Spleen (tissue), 11 donors: ENCODE measurements at regions not wholly inside any gene's neighbourhood (a gene's known extent, or its start where the extent isn't known, plus 50 kb on each side); places are given as distances from the start of the nearest gene placed in this dataset.
"Not testable (repeated sequence)": the region's sequence is repeated elsewhere in the genome, so short reads cannot be mapped to it uniquely, and the experiment has no call there.

Experiments
- DNase-seq: peaks from one replicate; pipeline ENCODE4 v3.0.0-alpha.2; 2020
- H3K27ac ChIP-seq, 8 donors: fragments of 200-600 bp; sonication (generic) in 7 of 8; 1 replicate in 4 of 8; 2 replicates in 4 of 8; pipeline versions ENCODE4 v1.5.0 to v1.8.0; 2016 to 2021; ENCODE audit warnings: inconsistent platforms in 4 of 8, mild to moderate bottlenecking in 4 of 8, moderate library complexity in 1 of 8
- H3K27me3 ChIP-seq, 7 donors: fragments of 200-600 bp; sonication (generic) in 6 of 7; replicated peaks in 1 of 7; 1 replicate in 4 of 7; 2 replicates in 3 of 7; pipeline versions ENCODE4 v1.5.0 to v1.8.0; 2016 to 2021; ENCODE audit warnings: inconsistent platforms in 3 of 7, mild to moderate bottlenecking in 1 of 7
- H3K36me3 ChIP-seq, 6 donors: fragments of 200-600 bp; sonication (generic) in 5 of 6; 1 replicate in 4 of 6; 2 replicates in 2 of 6; pipeline versions ENCODE4 v1.5.0 to v1.8.0; 2016 to 2021; ENCODE audit warnings: inconsistent platforms in 2 of 6
- H3K4me1 ChIP-seq, 6 donors: fragments of 200-600 bp; sonication (generic) in 5 of 6; 1 replicate in 3 of 6; 2 replicates in 3 of 6; pipeline versions ENCODE4 v1.5.0 to v1.8.0; 2016 to 2021; ENCODE audit warnings: inconsistent platforms in 3 of 6
- H3K4me3 ChIP-seq, 8 donors: fragments of 200-600 bp; sonication (generic) in 7 of 8; 1 replicate in 4 of 8; 2 replicates in 4 of 8; pipeline versions ENCODE4 v1.5.0 to v1.8.0; 2016 to 2021; ENCODE audit warnings: inconsistent platforms in 4 of 8, mild to moderate bottlenecking in 4 of 8, moderate library complexity in 2 of 8
- H3K9me3 ChIP-seq, 8 donors: fragments of 200-600 bp; sonication (generic) in 7 of 8; 1 replicate in 4 of 8; 2 replicates in 4 of 8; pipeline versions ENCODE4 v1.5.0 to v1.8.0; 2016 to 2021; ENCODE audit warnings: inconsistent platforms in 4 of 8
- CTCF ChIP-seq, 11 experiments: fragments of 200-600 bp in 7 of 11; fragments of 450-650 bp in 4 of 11; sonication (generic) in 4 of 11; IDR thresholded peaks in 8 of 11; conservative IDR thresholded peaks in 3 of 11; 1 replicate in 7 of 11; 2 replicates in 4 of 11; pipeline versions ENCODE4 v1.4.0 to v1.8.0; 2016 to 2021; ENCODE audit warnings: antibody characterized with exemption in 11 of 11, inconsistent platforms in 4 of 11, mild to moderate bottlenecking in 1 of 11
- POLR2A ChIP-seq, 3 donors: fragments of 450-650 bp; IDR thresholded peaks; one replicate each; pipeline ENCODE4 v1.5.1; 2017; ENCODE audit warnings: antibody characterized with exemption in 3 of 3, mild to moderate bottlenecking in 1 of 3
- POLR2AphosphoS5 ChIP-seq, 3 donors: sonication (generic); formaldehyde crosslinking; IDR thresholded peaks; one replicate each; pipeline ENCODE4 v1.5.1; 2017; ENCODE audit warnings: antibody characterized with exemption in 3 of 3
- WGBS, 5 donors: extraction: QIAGEN DNeasy Blood & Tissue Kit in 3 of 5; methylation state at CpG; one replicate each; pipeline versions ENCODE4 v1.1.5 to v1.1.7; 2013 to 2018; 5-methylcytosine and 5-hydroxymethylcytosine counted together
- intact Hi-C: fragments of 100-400 bp; cut with DNase I; formaldehyde crosslinking; loops from one replicate; pipeline ENCODE4 v1.15.0; 2023; ENCODE audit warnings: low total_unique reads
- donor health status: healthy with polysubstance abuse.
- donor health status: DM: no; HTN: no; CAD: no; lungs with moderate emphysema.
- donor health status: DM: no; HTN: no; CAD: no.
- donor health status: Bipolar disorder and iron deficiency.
- donor health status: healthy.
- donor health status: DM: no; HTN: no; CAD: no.
- donor health status: DM: yes; HTN: yes; CAD: no.

GRCh38 chr4:102397056-102397455 lies 51.8 kb upstream of the SLC39A8 start:
- DNase-seq, H3K36me3 ChIP-seq, intact Hi-C loops, H3K4me3 ChIP-seq, H3K27me3 ChIP-seq, H3K27ac ChIP-seq, H3K9me3 ChIP-seq: not testable (repeated sequence)
- 78 to 95% (median 91%) methylated on average over 5 of the region's 5 CpGs for WGBS, 5 donors
- peaks cover 0 to 12% (median 0%) of the 10 kb centered on the region in 6 donors for H3K4me1 ChIP-seq

DNA sequence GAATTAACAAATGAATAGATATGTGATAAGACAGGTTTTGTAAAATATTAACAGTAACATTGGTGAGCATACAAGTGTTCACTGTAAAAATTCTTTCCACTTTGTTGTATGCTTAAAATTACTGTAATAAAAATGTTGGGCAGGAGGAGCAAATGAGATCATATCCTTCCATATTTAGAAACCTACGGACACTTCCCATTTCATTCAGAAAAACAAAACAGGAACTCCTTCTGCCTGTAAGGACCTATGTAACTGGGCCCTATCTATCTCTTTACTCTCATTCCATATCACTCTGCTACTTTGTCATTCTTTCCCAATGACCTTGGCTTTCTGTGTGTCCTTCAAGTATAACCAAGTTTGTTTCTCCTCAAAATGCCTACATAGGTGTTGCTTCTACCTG lies 53.7 kb upstream of the SLC39A8 start:
- TF ChIP-seq POLR2A (IDR thresholded peaks at IDR 0.05) (no peak), CTCF (IDR thresholded peaks at IDR 0.05 in 8 of 11, conservative IDR thresholded peaks at IDR 0.05 in 3 of 11) (no peak), POLR2AphosphoS5 (IDR thresholded peaks at IDR 0.05) (no peak)
- H3K36me3 ChIP-seq, result no peaks in the 10 kb centered on the region
- H3K4me1 ChIP-seq, result peaks cover 0 to 26% (median 4%) of the 10 kb centered on the region in 6 donors

GRCh38 chr4:102400898-102401297 lies 55.6 kb upstream of the SLC39A8 start:
- WGBS, 5 donors, result 72 to 95% (median 85%) methylated on average over 4 of the region's 4 CpGs
- Histone ChIP-seq H3K27me3 (no peaks in the 10 kb centered on the region), H3K27ac (no peak overlapping the region), H3K36me3 (no peaks in the 10 kb centered on the region), H3K4me3 (no peak overlapping the region), H3K4me1 (peaks cover 0 to 32% (median 7%) of the 10 kb centered on the region in 6 donors), H3K9me3 (no peaks in the 10 kb centered on the region)
- DNase-seq, result no peak
- intact Hi-C loops, result no loop called here
- TF ChIP-seq POLR2AphosphoS5 (IDR thresholded peaks at IDR 0.05) (no peak), CTCF (IDR thresholded peaks at IDR 0.05 in 8 of 11, conservative IDR thresholded peaks at IDR 0.05 in 3 of 11) (no peak), POLR2A (IDR thresholded peaks at IDR 0.05) (no peak)

More for the DNA sequence above, 53.7 kb upstream of the SLC39A8 start:
- intact Hi-C loops, result no loop called here
- Histone ChIP-seq H3K4me3 (no peak overlapping the region), H3K27me3 (no peaks in the 10 kb centered on the region), H3K27ac (peak overlapping the region in 2 of 8 donors; percentile 11 to 29), H3K9me3 (no peaks in the 10 kb centered on the region)
- no peak for DNase-seq
- 23 to 54% (median 30%) methylated on average over 1 of the region's 1 CpG for WGBS, 5 donors

DNA sequence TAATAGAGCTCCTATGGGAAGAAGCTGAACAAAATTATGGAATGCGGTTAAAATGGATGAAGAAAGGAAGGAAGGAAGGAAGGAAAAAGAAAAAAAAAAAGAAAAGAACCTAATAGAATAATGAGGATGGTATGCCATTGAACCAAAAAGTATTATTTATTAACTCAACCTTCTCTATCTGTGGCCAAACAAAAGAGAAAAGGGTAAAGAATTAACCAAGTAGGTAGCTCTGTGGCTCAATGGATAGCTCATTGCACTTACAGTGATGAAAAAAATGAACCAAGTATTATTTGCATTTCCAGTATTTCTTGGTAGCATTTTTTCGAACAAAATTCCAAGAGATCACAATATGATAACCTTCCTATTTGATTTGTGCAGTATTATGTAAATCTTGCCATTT lies 56.9 kb upstream of the SLC39A8 start:
- Histone ChIP-seq H3K9me3 (no peaks in the 10 kb centered on the region), H3K27me3 (no peaks in the 10 kb centered on the region), H3K36me3 (no peaks in the 10 kb centered on the region), H3K27ac (no peak overlapping the region), H3K4me1 (peaks cover 0 to 32% (median 7%) of the 10 kb centered on the region in 6 donors), H3K4me3 (no peak overlapping the region)
- intact Hi-C loops, result no loop called here
- TF ChIP-seq CTCF (IDR thresholded peaks at IDR 0.05 in 8 of 11, conservative IDR thresholded peaks at IDR 0.05 in 3 of 11) (no peak), POLR2AphosphoS5 (IDR thresholded peaks at IDR 0.05) (no peak), POLR2A (IDR thresholded peaks at IDR 0.05) (no peak)
- 74 to 92% (median 85%) methylated on average over 2 of the region's 2 CpGs for WGBS, 5 donors
- no peak for DNase-seq

GRCh38 chr4:102403116-102403515 lies 57.8 kb upstream of the SLC39A8 start:
- no peak for DNase-seq
- intact Hi-C loops, result no loop called here
- Histone ChIP-seq H3K9me3 (no peaks in the 10 kb centered on the region), H3K4me3 (no peak overlapping the region), H3K36me3 (no peaks in the 10 kb centered on the region), H3K27me3 (no peaks in the 10 kb centered on the region), H3K27ac (no peak overlapping the region), H3K4me1 (peaks cover 0 to 32% (median 7%) of the 10 kb centered on the region in 6 donors)
- 32 to 64% (median 49%) methylated on average over 3 of the region's 3 CpGs for WGBS, 5 donors
- TF ChIP-seq POLR2AphosphoS5 (IDR thresholded peaks at IDR 0.05) (no peak), CTCF (IDR thresholded peaks at IDR 0.05 in 8 of 11, conservative IDR thresholded peaks at IDR 0.05 in 3 of 11) (no peak), POLR2A (IDR thresholded peaks at IDR 0.05) (no peak)
